ENCODE measurements at regions not wholly inside any gene's neighbourhood (a gene's known extent, or its start where the extent isn't known, plus 50 kb on each side); places are given as distances from the start of the nearest gene placed in this dataset.

GRCh38 chr20:60371384-60371783, 413.2 kb downstream of the CDH26 start:
- no peak for TF ChIP-seq CTCF (IDR thresholded peaks at IDR 0.05)
- H3K4me1 ChIP-seq (ENCODE audit: low read depth) = no peaks in the 10 kb centered on the region

GRCh38 chr20:60372275-60372674, 414.1 kb downstream of the CDH26 start:
- Histone ChIP-seq H3K4me1 (ENCODE audit: low read depth) (no peaks in the 10 kb centered on the region), H3K36me3 (ENCODE audit: low read depth) (no peaks in the 10 kb centered on the region), H3K9me3 (no peaks in the 10 kb centered on the region), H3K4me3 (no peak overlapping the region)
- intact Hi-C loops (cut with DNase I, micrococcal nuclease) = no loop called here
- TF ChIP-seq CTCF (IDR thresholded peaks at IDR 0.05) = no peak
- no peak for ATAC-seq
- no peak for DNase-seq

More at GRCh38 chr20:60371384-60371783, 413.2 kb downstream of the CDH26 start:
- ATAC-seq (no peak), DNase-seq (no peak)
- Histone ChIP-seq H3K9me3 (no peaks in the 10 kb centered on the region), H3K4me3 (no peak overlapping the region), H3K36me3 (ENCODE audit: low read depth) (no peaks in the 10 kb centered on the region)
- intact Hi-C loops (cut with DNase I, micrococcal nuclease) = no loop called here

GRCh38 chr20:60372822-60373221, 414.6 kb downstream of the CDH26 start:
- no peak overlapping the region for H3K4me3 ChIP-seq
- TF ChIP-seq CTCF (IDR thresholded peaks at IDR 0.05) = no peak
- H3K4me1 ChIP-seq (ENCODE audit: low read depth) = no peaks in the 10 kb centered on the region
- no peak for DNase-seq
- H3K36me3 ChIP-seq (ENCODE audit: low read depth) = no peaks in the 10 kb centered on the region
- intact Hi-C loops (cut with DNase I, micrococcal nuclease) = no loop called here
- no peaks in the 10 kb centered on the region for H3K9me3 ChIP-seq
- ATAC-seq = peak; percentile 41

GRCh38 chr20:60378620-60379019, 420.4 kb downstream of the CDH26 start:
- Histone ChIP-seq H3K4me1 (ENCODE audit: low read depth) (no peaks in the 10 kb centered on the region), H3K9me3 (peaks cover 3% of the 10 kb centered on the region), H3K36me3 (ENCODE audit: low read depth) (no peaks in the 10 kb centered on the region), H3K4me3 (no peak overlapping the region)
- intact Hi-C loops (cut with DNase I, micrococcal nuclease) = no loop called here
- DNase-seq (no peak), ATAC-seq (no peak)
- TF ChIP-seq CTCF (IDR thresholded peaks at IDR 0.05) = no peak

- no peak for ATAC-seq
- no peaks in the 10 kb centered on the region for H3K4me1 ChIP-seq (ENCODE audit: low read depth)
Observed at GRCh38 chr20:60381643-60382400, 423.6 kb downstream of the CDH26 start.

More at GRCh38 chr20:60381643-60382400, 423.6 kb downstream of the CDH26 start:
- Histone ChIP-seq H3K36me3 (ENCODE audit: low read depth) (no peaks in the 10 kb centered on the region), H3K4me3 (no peak overlapping the region), H3K9me3 (peaks cover 3% of the 10 kb centered on the region)
- intact Hi-C loops (cut with DNase I, micrococcal nuclease) = no loop called here
- no peak for TF ChIP-seq CTCF (IDR thresholded peaks at IDR 0.05)
- DNase-seq = no peak
